HUES6 (cell line): ENCODE measurements at regions not wholly inside any gene's neighbourhood (a gene's known extent, or its start where the extent isn't known, plus 50 kb on each side); places are given as distances from the start of the nearest gene placed in this dataset.

Experiments
- H3K27ac ChIP-seq: 2 replicates; pipeline ENCODE4 v1.7.0; 2013; ENCODE audit warnings: low read depth, mild to moderate bottlenecking, low read length, inconsistent platforms
- H3K27me3 ChIP-seq: 2 replicates; pipeline ENCODE4 v1.6.1; 2013; ENCODE audit warnings: low read length; ENCODE audit not compliant: control insufficient read depth, insufficient read depth
- H3K36me3 ChIP-seq: 2 replicates; pipeline ENCODE4 v1.6.1; 2013; ENCODE audit warnings: low read length; ENCODE audit not compliant: control insufficient read depth, insufficient read depth
- H3K4me1 ChIP-seq: 2 replicates; pipeline ENCODE4 v1.6.1; 2013; ENCODE audit warnings: low read length; ENCODE audit not compliant: control insufficient read depth, insufficient read depth
- H3K4me3 ChIP-seq: 2 replicates; pipeline ENCODE4 v1.5.1; 2013; ENCODE audit warnings: low read depth, low read length
- H3K9ac ChIP-seq: one replicate; pipeline ENCODE4 v1.6.1; 2013; ENCODE audit warnings: mild to moderate bottlenecking, low read length
- H3K9me3 ChIP-seq: 2 replicates; pipeline ENCODE4 v1.6.1; 2013; ENCODE audit warnings: low read depth, low read length; ENCODE audit not compliant: control insufficient read depth, insufficient read depth

- Histone ChIP-seq H3K4me3 (no peak overlapping the region), H3K9me3 (no peaks in the 10 kb centered on the region), H3K27me3 (no peaks in the 10 kb centered on the region), H3K36me3 (no peaks in the 10 kb centered on the region), H3K9ac (no peak overlapping the region), H3K4me1 (no peaks in the 10 kb centered on the region), H3K27ac (no peak overlapping the region)
Observed at GRCh38 chr2:176409671-176410070, 140.4 kb downstream of the MTX2 start.

GRCh38 chr2:176412136-176412535 lies 142.9 kb downstream of the MTX2 start:
- Histone ChIP-seq H3K9me3 (no peaks in the 10 kb centered on the region), H3K4me1 (no peaks in the 10 kb centered on the region), H3K27me3 (no peaks in the 10 kb centered on the region), H3K36me3 (no peaks in the 10 kb centered on the region), H3K4me3 (no peak overlapping the region), H3K27ac (no peak overlapping the region), H3K9ac (no peak overlapping the region)

- Histone ChIP-seq H3K27ac (no peak overlapping the region), H3K36me3 (no peaks in the 10 kb centered on the region), H3K9me3 (no peaks in the 10 kb centered on the region), H3K4me3 (no peak overlapping the region), H3K9ac (no peak overlapping the region), H3K27me3 (no peaks in the 10 kb centered on the region), H3K4me1 (no peaks in the 10 kb centered on the region)
Observed at GRCh38 chr2:176413786-176414185, 144.5 kb downstream of the MTX2 start.

- H3K27ac ChIP-seq: no peak overlapping the region
- no peak overlapping the region for H3K9ac ChIP-seq
- H3K36me3 ChIP-seq: no peaks in the 10 kb centered on the region
- no peak overlapping the region for H3K4me3 ChIP-seq
- no peaks in the 10 kb centered on the region for H3K27me3 ChIP-seq
- peaks cover 2% of the 10 kb centered on the region; the same call in 1 of the 2 replicates for H3K4me1 ChIP-seq
- no peaks in the 10 kb centered on the region for H3K9me3 ChIP-seq
Observed at GRCh38 chr2:176414641-176415040, 145.4 kb downstream of the MTX2 start.

- peaks cover 2% of the 10 kb centered on the region; the same call in 1 of the 2 replicates for H3K4me1 ChIP-seq
- H3K9ac ChIP-seq: no peak overlapping the region
- H3K27me3 ChIP-seq: no peaks in the 10 kb centered on the region
- no peaks in the 10 kb centered on the region for H3K36me3 ChIP-seq
- H3K9me3 ChIP-seq: no peaks in the 10 kb centered on the region
- H3K27ac ChIP-seq: no peak overlapping the region
- H3K4me3 ChIP-seq: no peak overlapping the region
Observed at GRCh38 chr2:176415174-176415895, 146.1 kb downstream of the MTX2 start.

- H3K27ac ChIP-seq: no peak overlapping the region
- no peaks in the 10 kb centered on the region for H3K9me3 ChIP-seq
- H3K27me3 ChIP-seq: no peaks in the 10 kb centered on the region
- no peaks in the 10 kb centered on the region for H3K36me3 ChIP-seq
- H3K4me3 ChIP-seq: no peak overlapping the region
- peaks cover 3% of the 10 kb centered on the region for H3K4me1 ChIP-seq
- no peak overlapping the region for H3K9ac ChIP-seq
Observed at GRCh38 chr2:176415937-176416499, 146.8 kb downstream of the MTX2 start.

GRCh38 chr2:176418768-176419167 lies 149.5 kb downstream of the MTX2 start:
- Histone ChIP-seq H3K36me3 (no peaks in the 10 kb centered on the region), H3K4me1 (peaks cover 8% of the 10 kb centered on the region), H3K9ac (no peak overlapping the region), H3K27ac (no peak overlapping the region), H3K27me3 (no peaks in the 10 kb centered on the region), H3K9me3 (no peaks in the 10 kb centered on the region), H3K4me3 (no peak overlapping the region)

- no peak overlapping the region for H3K9ac ChIP-seq
- H3K4me3 ChIP-seq: no peak overlapping the region
- H3K27ac ChIP-seq: no peak overlapping the region
- H3K27me3 ChIP-seq: no peaks in the 10 kb centered on the region
- no peaks in the 10 kb centered on the region for H3K9me3 ChIP-seq
- H3K4me1 ChIP-seq: peaks cover 11% of the 10 kb centered on the region
- no peaks in the 10 kb centered on the region for H3K36me3 ChIP-seq
Observed at GRCh38 chr2:176419591-176420071, 150.4 kb downstream of the MTX2 start.

GRCh38 chr2:176421297-176422050 lies 152.2 kb downstream of the MTX2 start:
- H3K27me3 ChIP-seq: no peaks in the 10 kb centered on the region
- peaks cover 14% of the 10 kb centered on the region for H3K4me1 ChIP-seq
- H3K9me3 ChIP-seq: no peaks in the 10 kb centered on the region
- no peak overlapping the region for H3K4me3 ChIP-seq
- H3K9ac ChIP-seq: no peak overlapping the region
- H3K36me3 ChIP-seq: no peaks in the 10 kb centered on the region
- H3K27ac ChIP-seq: no peak overlapping the region

- Histone ChIP-seq H3K27me3 (no peaks in the 10 kb centered on the region), H3K9me3 (no peaks in the 10 kb centered on the region), H3K36me3 (no peaks in the 10 kb centered on the region), H3K9ac (no peak overlapping the region), H3K27ac (no peak overlapping the region), H3K4me1 (peaks cover 14% of the 10 kb centered on the region), H3K4me3 (no peak overlapping the region)
Observed at GRCh38 chr2:176423819-176424218, 154.6 kb downstream of the MTX2 start.

GRCh38 chr2:176424746-176425145 lies 155.5 kb downstream of the MTX2 start:
- Histone ChIP-seq H3K36me3 (no peaks in the 10 kb centered on the region), H3K9me3 (no peaks in the 10 kb centered on the region), H3K4me3 (no peak overlapping the region), H3K4me1 (peaks cover 12% of the 10 kb centered on the region), H3K27ac (no peak overlapping the region), H3K27me3 (no peaks in the 10 kb centered on the region), H3K9ac (no peak overlapping the region)
